Activated naive CD4-positive, alpha-beta T cell treated with anti-CD3 and anti-CD28 coated beads, Interleukin-2, amount 10 ng/mL, durations not matched to agents 7 days and 5 days (primary cell): ENCODE measurements at regions not wholly inside any gene's neighbourhood (a gene's known extent, or its start where the extent isn't known, plus 50 kb on each side); places are given as distances from the start of the nearest gene placed in this dataset.
"Not testable (repeated sequence)": the region's sequence is repeated elsewhere in the genome, so short reads cannot be mapped to it uniquely, and the experiment has no call there.

Experiments
- CTCF ChIA-PET: fragments of 350-600 bp; sonication (Branson Sonifier 250); formaldehyde crosslinking; loops from one replicate; lab custom pipeline; 2021; ENCODE audit warnings: antibody characterized with exemption; lab: Charles Lee
- DNase-seq: peaks from one replicate; pipeline ENCODE4 v3.0.0-alpha.2; 2020
- H3K27ac Mint-ChIP-seq: one replicate; pipeline ENCODE4 v1.8.0; 2021; ENCODE audit warnings: mild to moderate bottlenecking, moderate library complexity, mixed read lengths
- H3K27me3 Mint-ChIP-seq: one replicate; pipeline ENCODE4 v1.8.0; 2021; ENCODE audit warnings: mild to moderate bottlenecking, mixed read lengths
- H3K36me3 Mint-ChIP-seq: one replicate; pipeline ENCODE4 v1.8.0; 2021; ENCODE audit warnings: mixed read lengths
- H3K4me1 Mint-ChIP-seq: one replicate; pipeline ENCODE4 v1.8.0; 2021; ENCODE audit warnings: mixed read lengths
- H3K4me3 Mint-ChIP-seq: one replicate; pipeline ENCODE4 v1.8.0; 2021; ENCODE audit warnings: mild to moderate bottlenecking, moderate library complexity, mixed read lengths
- H3K9me3 Mint-ChIP-seq: one replicate; pipeline ENCODE4 v1.8.0; 2021; ENCODE audit warnings: mixed read lengths

GRCh38 chr2:58325296-58325895 lies 84.3 kb upstream of the FANCL start:
- H3K4me3 Mint-ChIP-seq, H3K9me3 Mint-ChIP-seq, H3K27ac Mint-ChIP-seq, CTCF ChIA-PET, H3K4me1 Mint-ChIP-seq, H3K36me3 Mint-ChIP-seq, DNase-seq, H3K27me3 Mint-ChIP-seq: not testable (repeated sequence)

GRCh38 chr2:58319481-58319880 lies 78.4 kb upstream of the FANCL start:
- no peak for DNase-seq
- Mint-ChIP-seq H3K36me3 (no peaks in the 10 kb centered on the region), H3K4me1 (no peaks in the 10 kb centered on the region), H3K9me3 (no peaks in the 10 kb centered on the region), H3K4me3 (no peak overlapping the region), H3K27ac (no peak overlapping the region), H3K27me3 (peaks cover 3% of the 10 kb centered on the region)
- CTCF ChIA-PET: no interaction called here

GRCh38 chr2:58318949-58319348 lies 77.8 kb upstream of the FANCL start:
- H3K4me3 Mint-ChIP-seq, H3K36me3 Mint-ChIP-seq, H3K27ac Mint-ChIP-seq, H3K9me3 Mint-ChIP-seq, CTCF ChIA-PET, H3K27me3 Mint-ChIP-seq, H3K4me1 Mint-ChIP-seq, DNase-seq: not testable (repeated sequence)

GRCh38 chr2:58313926-58314325 lies 72.8 kb upstream of the FANCL start:
- DNase-seq: no peak
- no peak overlapping the region for H3K4me3 Mint-ChIP-seq
- H3K27ac Mint-ChIP-seq: no peak overlapping the region
- no peaks in the 10 kb centered on the region for H3K27me3 Mint-ChIP-seq
- no peaks in the 10 kb centered on the region for H3K9me3 Mint-ChIP-seq
- H3K36me3 Mint-ChIP-seq: no peaks in the 10 kb centered on the region
- CTCF ChIA-PET: no interaction called here
- no peaks in the 10 kb centered on the region for H3K4me1 Mint-ChIP-seq

GRCh38 chr2:58308435-58308834 lies 67.3 kb upstream of the FANCL start:
- H3K27me3 Mint-ChIP-seq: no peaks in the 10 kb centered on the region
- no peak overlapping the region for H3K27ac Mint-ChIP-seq
- no peak overlapping the region for H3K4me3 Mint-ChIP-seq
- H3K36me3 Mint-ChIP-seq: no peaks in the 10 kb centered on the region
- no peak for DNase-seq
- no peaks in the 10 kb centered on the region for H3K4me1 Mint-ChIP-seq
- no peaks in the 10 kb centered on the region for H3K9me3 Mint-ChIP-seq
- CTCF ChIA-PET: no interaction called here

GRCh38 chr2:58304843-58305242 lies 63.7 kb upstream of the FANCL start:
- no peak overlapping the region for H3K4me3 Mint-ChIP-seq
- CTCF ChIA-PET: no interaction called here
- H3K27me3 Mint-ChIP-seq: no peaks in the 10 kb centered on the region
- no peak for DNase-seq
- no peaks in the 10 kb centered on the region for H3K4me1 Mint-ChIP-seq
- H3K27ac Mint-ChIP-seq: no peak overlapping the region
- H3K9me3 Mint-ChIP-seq: no peaks in the 10 kb centered on the region
- no peaks in the 10 kb centered on the region for H3K36me3 Mint-ChIP-seq

GRCh38 chr2:58299123-58299522 lies 58.0 kb upstream of the FANCL start:
- Mint-ChIP-seq H3K27ac (no peak overlapping the region), H3K27me3 (no peaks in the 10 kb centered on the region), H3K9me3 (no peaks in the 10 kb centered on the region), H3K36me3 (no peaks in the 10 kb centered on the region), H3K4me3 (no peak overlapping the region), H3K4me1 (no peaks in the 10 kb centered on the region)
- CTCF ChIA-PET: no interaction called here
- DNase-seq: no peak

GRCh38 chr2:58293056-58293455 lies 51.9 kb upstream of the FANCL start:
- H3K27me3 Mint-ChIP-seq: peaks cover 5% of the 10 kb centered on the region
- H3K36me3 Mint-ChIP-seq: no peaks in the 10 kb centered on the region
- H3K27ac Mint-ChIP-seq: no peak overlapping the region
- no peak overlapping the region for H3K4me3 Mint-ChIP-seq
- no peaks in the 10 kb centered on the region for H3K9me3 Mint-ChIP-seq
- CTCF ChIA-PET: no interaction called here
- no peaks in the 10 kb centered on the region for H3K4me1 Mint-ChIP-seq
- DNase-seq: no peak

GRCh38 chr2:58291726-58292438 lies 50.8 kb upstream of the FANCL start:
- Mint-ChIP-seq H3K27me3 (peaks cover 9% of the 10 kb centered on the region), H3K4me1 (no peaks in the 10 kb centered on the region), H3K27ac (no peak overlapping the region), H3K9me3 (no peaks in the 10 kb centered on the region), H3K36me3 (no peaks in the 10 kb centered on the region), H3K4me3 (no peak overlapping the region)
- CTCF ChIA-PET: no interaction called here
- no peak for DNase-seq
